GM23248 (cell line): ENCODE measurements at regions not wholly inside any gene's neighbourhood (a gene's known extent, or its start where the extent isn't known, plus 50 kb on each side); places are given as distances from the start of the nearest gene placed in this dataset.

Source experiments
- DNase-seq: peaks from one replicate; pipeline ENCODE4 v3.0.0-alpha.2; 2015
- H2AFZ ChIP-seq: fragments of 200-600 bp; sonication (generic); 2 replicates; pipeline ENCODE4 v1.6.1; 2016; ENCODE audit warnings: antibody characterized with exemption
- H3F3A ChIP-seq: fragments of 200-600 bp; sonication (generic); 2 replicates; pipeline ENCODE4 v1.6.1; 2016; ENCODE audit warnings: mild to moderate bottlenecking, antibody characterized with exemption, mixed run types; ENCODE audit not compliant: insufficient read depth
- H3K27ac ChIP-seq: fragments of 200-600 bp; sonication (generic); 2 replicates; pipeline ENCODE4 v1.5.1; 2016; ENCODE audit warnings: mild to moderate bottlenecking
- H3K27me3 ChIP-seq: fragments of 200-600 bp; sonication (generic); replicated peaks from 2 replicates; pipeline ENCODE4 v1.6.1; 2016; ENCODE audit warnings: mild to moderate bottlenecking; ENCODE audit not compliant: insufficient read depth
- H3K36me3 ChIP-seq: fragments of 200-600 bp; sonication (generic); 2 replicates; pipeline ENCODE4 v1.6.1; 2016; ENCODE audit warnings: low read depth, mild to moderate bottlenecking
- H3K4me1 ChIP-seq: fragments of 200-600 bp; sonication (generic); 2 replicates; pipeline ENCODE4 v1.6.1; 2016; ENCODE audit warnings: mild to moderate bottlenecking; ENCODE audit not compliant: insufficient read depth
- H3K4me2 ChIP-seq: fragments of 200-600 bp; sonication (generic); one replicate; pipeline ENCODE4 v1.6.1; 2016; ENCODE audit warnings: mild to moderate bottlenecking; ENCODE audit not compliant: unreplicated experiment
- H3K4me3 ChIP-seq: fragments of 200-600 bp; sonication (generic); 2 replicates; pipeline ENCODE4 v1.5.1; 2016; ENCODE audit warnings: mild to moderate bottlenecking
- H3K79me2 ChIP-seq: fragments of 200-600 bp; sonication (generic); 2 replicates; pipeline ENCODE4 v1.6.1; 2016; ENCODE audit warnings: mild to moderate bottlenecking; ENCODE audit not compliant: insufficient read depth
- H3K9ac ChIP-seq: fragments of 200-600 bp; sonication (generic); 2 replicates; pipeline ENCODE4 v1.6.1; 2016; ENCODE audit warnings: mild to moderate bottlenecking
- H3K9me2 ChIP-seq: fragments of 200-600 bp; sonication (generic); 2 replicates; pipeline ENCODE4 v1.6.1; 2016; ENCODE audit warnings: mixed run types, mild to moderate bottlenecking, moderate library complexity; ENCODE audit not compliant: insufficient read depth
- H3K9me3 ChIP-seq: fragments of 200-600 bp; sonication (generic); one replicate; pipeline ENCODE4 v1.6.1; 2017; ENCODE audit warnings: low read depth
- H4K20me1 ChIP-seq: fragments of 200-600 bp; sonication (generic); 2 replicates; pipeline ENCODE4 v1.6.0; 2016; ENCODE audit not compliant: insufficient read depth
- EZH2 ChIP-seq: fragments of 200-600 bp; sonication (generic); IDR thresholded peaks from 2 replicates; pipeline ENCODE4 v1.6.1; 2018; ENCODE audit warnings: antibody characterized with exemption, mild to moderate bottlenecking; ENCODE audit not compliant: insufficient read depth, poor library complexity, severe bottlenecking
- EZH2phosphoT487 ChIP-seq: fragments of 200-600 bp; sonication (generic); IDR thresholded peaks from 2 replicates; pipeline ENCODE4 v1.6.1; 2018; ENCODE audit warnings: antibody characterized with exemption, moderate library complexity, mild to moderate bottlenecking, low read depth; ENCODE audit not compliant: insufficient read depth
- WGBS, 2 experiments: methylation state at CpG; one replicate each; pipeline ENCODE4 v1.1.6; 2015 to 2017; ENCODE audit warnings: low lambda C conversion rate in 2 of 2, low coverage in 1 of 2; ENCODE audit errors: missing lambda C conversion rate in 2 of 2; 5-methylcytosine and 5-hydroxymethylcytosine counted together
- in situ Hi-C: fragments of 300-500 bp; cut with MboI; formaldehyde crosslinking; loops from 2 replicates; pipeline ENCODE4 v1.15.0; 2020

GRCh38 chr6:69601132-69601531 lies 195.7 kb downstream of the LMBRD1 start:
- no peaks in the 10 kb centered on the region for H3F3A ChIP-seq
- H4K20me1 ChIP-seq, result no peaks in the 10 kb centered on the region
- no peak for DNase-seq
- no peaks in the 10 kb centered on the region for H3K79me2 ChIP-seq
- H2AFZ ChIP-seq, result no peak overlapping the region
- in situ Hi-C loops, result no loop called here
- H3K4me1 ChIP-seq, result no peaks in the 10 kb centered on the region
- no peaks in the 10 kb centered on the region for H3K9me3 ChIP-seq
- no peak overlapping the region for H3K27ac ChIP-seq
- no peaks in the 10 kb centered on the region for H3K9me2 ChIP-seq
- H3K27me3 ChIP-seq, result no peaks in the 10 kb centered on the region
- 21 to 30% methylated on average over 10 of the region's 10 CpGs for WGBS, 2 experiments
- no peak overlapping the region for H3K4me3 ChIP-seq
- no peak overlapping the region for H3K9ac ChIP-seq
- TF ChIP-seq EZH2, result no peak
- no peak for TF ChIP-seq EZH2phosphoT487
- no peaks in the 10 kb centered on the region for H3K36me3 ChIP-seq
- H3K4me2 ChIP-seq, result no peak overlapping the region

- TF ChIP-seq EZH2phosphoT487 (no peak), EZH2 (no peak)
- no peaks in the 10 kb centered on the region for H4K20me1 ChIP-seq
- no peaks in the 10 kb centered on the region for H3K79me2 ChIP-seq
- H3K27ac ChIP-seq, result no peak overlapping the region
- WGBS, 2 experiments, result 81 to 83% methylated on average over 1 of the region's 1 CpG
- no peak overlapping the region for H3K9ac ChIP-seq
- no peaks in the 10 kb centered on the region for H3K4me1 ChIP-seq
- no peaks in the 10 kb centered on the region for H3K27me3 ChIP-seq
- no peaks in the 10 kb centered on the region for H3K9me2 ChIP-seq
- no peaks in the 10 kb centered on the region for H3K36me3 ChIP-seq
- H3K4me3 ChIP-seq, result no peak overlapping the region
- H3F3A ChIP-seq, result no peaks in the 10 kb centered on the region
- H2AFZ ChIP-seq, result no peak overlapping the region
- no peak overlapping the region for H3K4me2 ChIP-seq
- H3K9me3 ChIP-seq, result no peaks in the 10 kb centered on the region
- in situ Hi-C loops, result no loop called here
- no peak for DNase-seq
Measured at GRCh38 chr6:69594405-69594804, 202.4 kb downstream of the LMBRD1 start.

- Histone ChIP-seq H3K36me3 (no peaks in the 10 kb centered on the region), H4K20me1 (no peaks in the 10 kb centered on the region), H3K4me3 (no peak overlapping the region), H3K27ac (no peak overlapping the region), H3K9me3 (no peaks in the 10 kb centered on the region), H3K4me2 (no peak overlapping the region), H3K4me1 (no peaks in the 10 kb centered on the region), H3K27me3 (no peaks in the 10 kb centered on the region), H2AFZ (no peak overlapping the region), H3K79me2 (no peaks in the 10 kb centered on the region), H3K9ac (no peak overlapping the region), H3K9me2 (no peaks in the 10 kb centered on the region), H3F3A (no peaks in the 10 kb centered on the region)
- no peak for DNase-seq
- TF ChIP-seq EZH2 (no peak), EZH2phosphoT487 (no peak)
- in situ Hi-C loops, result no loop called here
- 28 to 32% methylated on average over 4 of the region's 4 CpGs for WGBS, 2 experiments
Measured at GRCh38 chr6:69593706-69594105, 203.1 kb downstream of the LMBRD1 start.

- no peaks in the 10 kb centered on the region for H4K20me1 ChIP-seq
- in situ Hi-C loops, result no loop called here
- no peaks in the 10 kb centered on the region for H3K4me1 ChIP-seq
- no peak overlapping the region for H3K4me3 ChIP-seq
- no peak overlapping the region for H2AFZ ChIP-seq
- H3K36me3 ChIP-seq, result no peaks in the 10 kb centered on the region
- no peaks in the 10 kb centered on the region for H3F3A ChIP-seq
- H3K79me2 ChIP-seq, result no peaks in the 10 kb centered on the region
- DNase-seq, result no peak
- no peaks in the 10 kb centered on the region for H3K27me3 ChIP-seq
- no peak overlapping the region for H3K4me2 ChIP-seq
- no peak for TF ChIP-seq EZH2
- no peak for TF ChIP-seq EZH2phosphoT487
- H3K27ac ChIP-seq, result no peak overlapping the region
- H3K9me2 ChIP-seq, result no peaks in the 10 kb centered on the region
- H3K9ac ChIP-seq, result no peak overlapping the region
- no peaks in the 10 kb centered on the region for H3K9me3 ChIP-seq
Measured at GRCh38 chr6:69589626-69590025, 207.2 kb downstream of the LMBRD1 start.

GRCh38 chr6:69584913-69585729 lies 211.7 kb downstream of the LMBRD1 start:
- Histone ChIP-seq H3K36me3 (no peaks in the 10 kb centered on the region), H2AFZ (no peak overlapping the region), H3K4me3 (no peak overlapping the region), H3K79me2 (no peaks in the 10 kb centered on the region), H3K4me1 (no peaks in the 10 kb centered on the region), H3K9ac (no peak overlapping the region), H3K4me2 (no peak overlapping the region), H3K27ac (no peak overlapping the region), H4K20me1 (no peaks in the 10 kb centered on the region), H3K9me2 (no peaks in the 10 kb centered on the region), H3K27me3 (no peaks in the 10 kb centered on the region), H3F3A (no peaks in the 10 kb centered on the region), H3K9me3 (no peaks in the 10 kb centered on the region)
- DNase-seq, result no peak
- in situ Hi-C loops, result no loop called here
- TF ChIP-seq EZH2phosphoT487 (no peak), EZH2 (no peak)
- WGBS, 2 experiments, result 2 to 3% methylated on average over 9 of the region's 9 CpGs
